Ishikawa (cell line): ENCODE measurements at regions not wholly inside any gene's neighbourhood (a gene's known extent, or its start where the extent isn't known, plus 50 kb on each side); places are given as distances from the start of the nearest gene placed in this dataset.

Experiments used
- CEBPB ChIP-seq: IDR thresholded peaks from 2 replicates; pipeline ENCODE4 v1.6.1; 2012
- CREB1 ChIP-seq: IDR thresholded peaks from 2 replicates; pipeline ENCODE4 v1.6.1; 2012; ENCODE audit warnings: low read depth
- EGR1 ChIP-seq: IDR thresholded peaks from 2 replicates; pipeline ENCODE4 v1.6.1; 2012
- EP300 ChIP-seq: IDR thresholded peaks from 2 replicates; pipeline ENCODE4 v1.6.1; 2012; ENCODE audit warnings: borderline replicate concordance
- FOXM1 ChIP-seq: IDR thresholded peaks from 2 replicates; pipeline ENCODE4 v1.6.1; 2012; ENCODE audit warnings: low read depth, borderline replicate concordance
- NFIC ChIP-seq: IDR thresholded peaks from 2 replicates; pipeline ENCODE4 v1.6.1; 2012
- RAD21 ChIP-seq: IDR thresholded peaks from 2 replicates; pipeline ENCODE4 v1.6.1; 2012; ENCODE audit warnings: low read depth
- TAF1 ChIP-seq: IDR thresholded peaks from 2 replicates; pipeline ENCODE4 v1.6.1; 2012; ENCODE audit warnings: low read depth, mild to moderate bottlenecking
- TCF12 ChIP-seq: IDR thresholded peaks from 2 replicates; pipeline ENCODE4 v1.6.1; 2012; ENCODE audit warnings: low read depth
- TEAD4 ChIP-seq: IDR thresholded peaks from 2 replicates; pipeline ENCODE4 v1.6.1; 2012
- YY1 ChIP-seq: IDR thresholded peaks from 2 replicates; pipeline ENCODE4 v1.6.1; 2012; ENCODE audit warnings: low read depth
- ZBTB7A ChIP-seq: IDR thresholded peaks from 2 replicates; pipeline ENCODE4 v1.6.1; 2012; ENCODE audit warnings: low read depth
- TF ChIP-seq, protein P1 (sequence below): IDR thresholded peaks from 2 replicates; pipeline ENCODE4 v1.6.1; 2012; ENCODE audit warnings: low read depth, mild to moderate bottlenecking
- TF ChIP-seq, protein P2 (sequence below): IDR thresholded peaks from 2 replicates; pipeline ENCODE4 v1.6.1; 2012
- TF ChIP-seq, protein P3 (sequence below): IDR thresholded peaks from 2 replicates; pipeline ENCODE4 v1.6.1; 2012

DNA sequence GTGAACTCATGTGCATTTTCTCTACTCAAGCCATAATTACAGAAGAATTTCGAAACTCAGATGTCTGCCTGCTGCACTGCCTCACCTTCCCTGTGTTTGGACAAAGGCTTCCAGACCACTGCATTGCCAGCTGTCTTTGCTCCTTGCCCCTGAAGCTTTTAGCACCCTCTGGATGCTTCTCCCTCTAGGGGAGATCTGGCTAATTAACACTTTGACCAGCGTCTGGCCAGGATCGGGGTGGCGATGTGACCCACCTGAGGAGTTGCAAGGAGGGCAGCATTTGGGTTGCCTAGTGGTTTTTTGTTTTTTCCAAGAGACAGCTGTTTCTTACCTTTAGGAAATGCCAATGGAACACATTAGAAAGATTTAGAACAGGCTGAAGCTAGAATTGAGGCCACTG is 127.7 kb upstream of the ZNF536 start:
- no peak for TF ChIP-seq CEBPB
- TF ChIP-seq, protein P1, sequence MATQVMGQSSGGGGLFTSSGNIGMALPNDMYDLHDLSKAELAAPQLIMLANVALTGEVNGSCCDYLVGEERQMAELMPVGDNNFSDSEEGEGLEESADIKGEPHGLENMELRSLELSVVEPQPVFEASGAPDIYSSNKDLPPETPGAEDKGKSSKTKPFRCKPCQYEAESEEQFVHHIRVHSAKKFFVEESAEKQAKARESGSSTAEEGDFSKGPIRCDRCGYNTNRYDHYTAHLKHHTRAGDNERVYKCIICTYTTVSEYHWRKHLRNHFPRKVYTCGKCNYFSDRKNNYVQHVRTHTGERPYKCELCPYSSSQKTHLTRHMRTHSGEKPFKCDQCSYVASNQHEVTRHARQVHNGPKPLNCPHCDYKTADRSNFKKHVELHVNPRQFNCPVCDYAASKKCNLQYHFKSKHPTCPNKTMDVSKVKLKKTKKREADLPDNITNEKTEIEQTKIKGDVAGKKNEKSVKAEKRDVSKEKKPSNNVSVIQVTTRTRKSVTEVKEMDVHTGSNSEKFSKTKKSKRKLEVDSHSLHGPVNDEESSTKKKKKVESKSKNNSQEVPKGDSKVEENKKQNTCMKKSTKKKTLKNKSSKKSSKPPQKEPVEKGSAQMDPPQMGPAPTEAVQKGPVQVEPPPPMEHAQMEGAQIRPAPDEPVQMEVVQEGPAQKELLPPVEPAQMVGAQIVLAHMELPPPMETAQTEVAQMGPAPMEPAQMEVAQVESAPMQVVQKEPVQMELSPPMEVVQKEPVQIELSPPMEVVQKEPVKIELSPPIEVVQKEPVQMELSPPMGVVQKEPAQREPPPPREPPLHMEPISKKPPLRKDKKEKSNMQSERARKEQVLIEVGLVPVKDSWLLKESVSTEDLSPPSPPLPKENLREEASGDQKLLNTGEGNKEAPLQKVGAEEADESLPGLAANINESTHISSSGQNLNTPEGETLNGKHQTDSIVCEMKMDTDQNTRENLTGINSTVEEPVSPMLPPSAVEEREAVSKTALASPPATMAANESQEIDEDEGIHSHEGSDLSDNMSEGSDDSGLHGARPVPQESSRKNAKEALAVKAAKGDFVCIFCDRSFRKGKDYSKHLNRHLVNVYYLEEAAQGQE: no peak
- no peak for TF ChIP-seq TAF1
- TF ChIP-seq CREB1: no peak
- TF ChIP-seq FOXM1: no peak
- TF ChIP-seq RAD21: no peak
- no peak for TF ChIP-seq TCF12
- no peak for TF ChIP-seq TEAD4
- no peak for TF ChIP-seq ZBTB7A
- no peak for TF ChIP-seq NFIC

DNA sequence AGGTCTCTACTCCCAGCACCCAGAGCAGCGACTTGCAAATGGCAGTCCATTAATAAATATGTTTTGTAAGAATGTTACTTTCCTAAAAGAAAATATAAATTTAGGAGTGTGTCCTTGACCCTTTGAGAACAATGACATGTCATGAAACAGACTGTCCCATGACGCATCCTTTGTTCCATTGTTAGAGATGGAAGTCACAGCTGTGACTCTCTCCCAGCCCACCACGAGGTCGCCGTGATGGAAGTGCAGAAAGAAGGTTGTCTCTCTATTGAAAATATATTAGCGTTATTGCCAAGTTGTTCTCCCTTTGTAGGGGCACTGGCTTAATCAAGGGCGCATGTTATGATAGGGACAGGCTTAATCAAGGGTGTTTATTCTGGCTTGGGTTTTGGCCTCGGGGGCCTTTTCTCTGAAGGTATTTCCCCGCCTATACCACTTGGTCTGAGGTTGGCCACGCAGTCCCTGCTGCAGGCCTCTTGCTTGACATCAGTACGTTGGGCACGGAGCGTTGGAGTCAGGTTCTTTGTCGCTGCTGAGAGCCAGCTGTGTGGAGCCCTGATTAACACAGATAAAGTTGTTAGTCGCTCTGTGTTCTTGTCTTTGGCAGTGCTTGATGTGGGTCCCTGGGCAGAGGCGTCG is 126.7 kb upstream of the ZNF536 start:
- TF ChIP-seq YY1: no peak
- TF ChIP-seq EGR1: no peak
- TF ChIP-seq EP300: no peak
- TF ChIP-seq, protein P2, sequence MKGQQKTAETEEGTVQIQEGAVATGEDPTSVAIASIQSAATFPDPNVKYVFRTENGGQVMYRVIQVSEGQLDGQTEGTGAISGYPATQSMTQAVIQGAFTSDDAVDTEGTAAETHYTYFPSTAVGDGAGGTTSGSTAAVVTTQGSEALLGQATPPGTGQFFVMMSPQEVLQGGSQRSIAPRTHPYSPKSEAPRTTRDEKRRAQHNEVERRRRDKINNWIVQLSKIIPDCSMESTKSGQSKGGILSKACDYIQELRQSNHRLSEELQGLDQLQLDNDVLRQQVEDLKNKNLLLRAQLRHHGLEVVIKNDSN: no peak
- no peak for TF ChIP-seq TAF1
- no peak for TF ChIP-seq CREB1
- TF ChIP-seq CEBPB: no peak
- TF ChIP-seq RAD21: no peak
- TF ChIP-seq FOXM1: no peak
- TF ChIP-seq TCF12: no peak
- TF ChIP-seq TEAD4: no peak
- TF ChIP-seq ZBTB7A: no peak
- TF ChIP-seq, protein P3, sequence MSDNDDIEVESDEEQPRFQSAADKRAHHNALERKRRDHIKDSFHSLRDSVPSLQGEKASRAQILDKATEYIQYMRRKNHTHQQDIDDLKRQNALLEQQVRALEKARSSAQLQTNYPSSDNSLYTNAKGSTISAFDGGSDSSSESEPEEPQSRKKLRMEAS: no peak
- TF ChIP-seq, protein P1: no peak
- no peak for TF ChIP-seq NFIC

DNA sequence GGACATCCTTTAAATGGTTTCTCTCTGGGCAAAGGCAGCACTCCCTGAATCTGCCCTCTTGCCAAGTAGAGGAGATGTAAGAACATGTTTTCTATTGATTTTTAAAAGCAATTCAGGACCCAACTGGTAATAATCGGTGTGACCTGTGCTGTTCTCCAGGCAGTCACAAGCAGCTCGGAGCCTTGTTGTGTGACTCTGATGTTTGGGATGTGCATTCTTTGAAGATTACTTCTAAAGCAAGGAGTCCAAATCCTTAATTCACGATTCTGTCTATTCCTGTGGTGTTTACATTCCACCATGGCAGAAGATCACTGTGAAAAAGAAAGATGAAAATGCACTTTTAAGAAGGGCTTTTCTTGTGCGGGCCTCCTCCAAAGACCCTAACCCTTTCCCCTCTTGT is 122.3 kb upstream of the ZNF536 start:
- TF ChIP-seq, protein P1: no peak
- no peak for TF ChIP-seq FOXM1
- no peak for TF ChIP-seq YY1
- no peak for TF ChIP-seq EP300
- TF ChIP-seq ZBTB7A: no peak
- TF ChIP-seq CEBPB: no peak
- no peak for TF ChIP-seq TEAD4
- TF ChIP-seq RAD21: no peak
- no peak for TF ChIP-seq EGR1
- no peak for TF ChIP-seq NFIC
- TF ChIP-seq TAF1: no peak

DNA sequence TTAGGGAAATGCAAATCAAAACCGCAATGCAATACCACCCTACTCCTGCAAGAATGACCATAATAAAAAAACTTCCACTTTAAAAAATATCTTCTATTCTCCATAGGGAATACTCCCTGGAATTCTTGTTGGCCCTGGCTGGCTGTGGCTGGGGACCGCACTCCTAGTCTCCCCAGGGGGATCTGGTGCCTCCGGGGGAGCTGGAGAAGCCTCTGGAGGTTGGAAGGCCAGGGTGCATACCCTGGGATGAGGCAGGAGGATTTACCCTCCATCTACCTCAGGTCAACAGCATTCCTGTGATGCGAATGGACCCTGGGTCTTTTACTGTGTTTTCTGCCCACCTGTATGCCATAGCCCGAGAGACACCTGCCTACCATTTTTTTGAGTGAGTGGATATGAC is 120.0 kb upstream of the ZNF536 start:
- no peak for TF ChIP-seq TCF12
- TF ChIP-seq, protein P2: no peak
- no peak for TF ChIP-seq NFIC
- no peak for TF ChIP-seq EP300
- TF ChIP-seq, protein P1: no peak
